Mammary epithelial cell (primary cell): ENCODE measurements at regions not wholly inside any gene's neighbourhood (a gene's known extent, or its start where the extent isn't known, plus 50 kb on each side); places are given as distances from the start of the nearest gene placed in this dataset.

Source experiments
- CTCF ChIP-seq, 2 donors: IDR thresholded peaks in 1 of 2; conservative IDR thresholded peaks in 1 of 2; 2 replicates each; pipeline ENCODE4 v1.5.1; 2011 to 2012; ENCODE audit warnings: inconsistent platforms in 2 of 2, low read length in 2 of 2, mild to moderate bottlenecking in 2 of 2, control low read depth in 1 of 2, low read depth in 1 of 2; ENCODE audit not compliant: insufficient read depth in 1 of 2; ENCODE audit errors: extremely low read depth in 1 of 2
- EZH2 ChIP-seq: IDR thresholded peaks from 2 replicates; pipeline ENCODE4 v1.6.1; 2012; ENCODE audit warnings: low read length, inconsistent platforms, borderline replicate concordance

- TF ChIP-seq CTCF (conservative IDR thresholded peaks at IDR 0.05 in 1 of 2, IDR thresholded peaks at IDR 0.05 in 1 of 2; ENCODE audit: extremely low read depth in 1 of 2, insufficient read depth in 1 of 2, low read depth in 1 of 2, low read length in 2 of 2) (no peak), EZH2 (no peak)
These were observed 115.1 kb downstream of the NUFIP1 start for GRCh38 chr13:44874176-44874575.
